ENCODE measurements at regions not wholly inside any gene's neighbourhood (a gene's known extent, or its start where the extent isn't known, plus 50 kb on each side); places are given as distances from the start of the nearest gene placed in this dataset.
"Not testable (repeated sequence)": the region's sequence is repeated elsewhere in the genome, so short reads cannot be mapped to it uniquely, and the experiment has no call there.

- Histone ChIP-seq H3K4me3 (ENCODE audit: low read depth in 1 of 3, low read length in 3 of 3) (no peak overlapping the region), H3K27me3 (ENCODE audit: control insufficient read depth in 3 of 3, insufficient read depth in 3 of 3, low read length in 3 of 3) (no peaks in the 10 kb centered on the region), H3K36me3 (ENCODE audit: control insufficient read depth in 3 of 3, insufficient read depth in 2 of 3, low read depth in 1 of 3, low read length in 3 of 3) (no peaks in the 10 kb centered on the region), H3K27ac (ENCODE audit: low read depth in 1 of 3, low read length in 2 of 3) (no peak overlapping the region), H3K4me1 (ENCODE audit: control insufficient read depth in 3 of 3, insufficient read depth in 2 of 3, low read depth in 1 of 3, low read length in 2 of 3) (no peaks in the 10 kb centered on the region), H3K9me3 (ENCODE audit: control insufficient read depth in 2 of 2, insufficient read depth in 1 of 2, low read depth in 1 of 2, low read length in 1 of 2) (no peaks in the 10 kb centered on the region)
- FAIRE-seq (no peak), DNase-seq (peak; percentile 7 to 29)
- WGBS, 3 donors = 38 to 55% (median 52%) methylated on average over 8 of the region's 8 CpGs
Observed at GRCh38 chr3:155995525-155996370, 124.6 kb upstream of the KCNAB1 start.

GRCh38 chr3:155996882-155997281, 123.5 kb upstream of the KCNAB1 start:
- no peaks in the 10 kb centered on the region for H3K36me3 ChIP-seq (ENCODE audit: control insufficient read depth in 3 of 3, insufficient read depth in 2 of 3, low read depth in 1 of 3, low read length in 3 of 3)
- H3K4me1 ChIP-seq (ENCODE audit: control insufficient read depth in 3 of 3, insufficient read depth in 2 of 3, low read depth in 1 of 3, low read length in 2 of 3) = no peaks in the 10 kb centered on the region
- H3K9me3 ChIP-seq (ENCODE audit: control insufficient read depth in 2 of 2, insufficient read depth in 1 of 2, low read depth in 1 of 2, low read length in 1 of 2) = no peaks in the 10 kb centered on the region
- H3K4me3 ChIP-seq (ENCODE audit: low read depth in 1 of 3, low read length in 3 of 3) = no peak overlapping the region
- DNase-seq (no peak), FAIRE-seq (no peak)
- H3K27me3 ChIP-seq (ENCODE audit: control insufficient read depth in 3 of 3, insufficient read depth in 3 of 3, low read length in 3 of 3) = no peaks in the 10 kb centered on the region
- no peak overlapping the region for H3K27ac ChIP-seq (ENCODE audit: low read depth in 1 of 3, low read length in 2 of 3)
- 85 to 96% (median 95%) methylated on average over 3 of the region's 3 CpGs for WGBS, 3 donors

- WGBS, 3 donors = 84 to 92% (median 89%) methylated on average over 3 of the region's 3 CpGs
Observed at GRCh38 chr3:155998173-155998572, 122.2 kb upstream of the KCNAB1 start.

GRCh38 chr3:156005736-156006135, 114.6 kb upstream of the KCNAB1 start:
- DNase-seq (peak in 1 of 2 donors; percentile 19), FAIRE-seq (no peak)
- Histone ChIP-seq H3K4me3 (ENCODE audit: low read depth in 1 of 3, low read length in 3 of 3) (no peak overlapping the region), H3K27ac (ENCODE audit: low read depth in 1 of 3, low read length in 2 of 3) (no peak overlapping the region), H3K4me1 (ENCODE audit: control insufficient read depth in 3 of 3, insufficient read depth in 2 of 3, low read depth in 1 of 3, low read length in 2 of 3) (peaks cover 0 to 9% (median 0%) of the 10 kb centered on the region in 3 donors), H3K9me3 (ENCODE audit: control insufficient read depth in 2 of 2, insufficient read depth in 1 of 2, low read depth in 1 of 2, low read length in 1 of 2) (no peaks in the 10 kb centered on the region), H3K27me3 (ENCODE audit: control insufficient read depth in 3 of 3, insufficient read depth in 3 of 3, low read length in 3 of 3) (no peaks in the 10 kb centered on the region), H3K36me3 (ENCODE audit: control insufficient read depth in 3 of 3, insufficient read depth in 2 of 3, low read depth in 1 of 3, low read length in 3 of 3) (no peaks in the 10 kb centered on the region)
- 23 to 40% (median 34%) methylated on average over 3 of the region's 3 CpGs for WGBS, 3 donors

More at GRCh38 chr3:155998173-155998572, 122.2 kb upstream of the KCNAB1 start:
- DNase-seq; H3K27ac ChIP-seq (ENCODE audit: low read depth in 1 of 3, low read length in 2 of 3); FAIRE-seq; H3K4me3 ChIP-seq (ENCODE audit: low read depth in 1 of 3, low read length in 3 of 3); H3K36me3 ChIP-seq (ENCODE audit: control insufficient read depth in 3 of 3, insufficient read depth in 2 of 3, low read depth in 1 of 3, low read length in 3 of 3); H3K9me3 ChIP-seq (ENCODE audit: control insufficient read depth in 2 of 2, insufficient read depth in 1 of 2, low read depth in 1 of 2, low read length in 1 of 2); H3K27me3 ChIP-seq (ENCODE audit: control insufficient read depth in 3 of 3, insufficient read depth in 3 of 3, low read length in 3 of 3); H3K4me1 ChIP-seq (ENCODE audit: control insufficient read depth in 3 of 3, insufficient read depth in 2 of 3, low read depth in 1 of 3, low read length in 2 of 3): not testable (repeated sequence)

GRCh38 chr3:156010829-156011228, 109.5 kb upstream of the KCNAB1 start:
- DNase-seq (peak; percentile 4 to 32), FAIRE-seq (no peak)
- H3K9me3 ChIP-seq (ENCODE audit: control insufficient read depth in 2 of 2, insufficient read depth in 1 of 2, low read depth in 1 of 2, low read length in 1 of 2) = no peaks in the 10 kb centered on the region

GRCh38 chr3:156014489-156014888, 105.9 kb upstream of the KCNAB1 start:
- DNase-seq (no peak), FAIRE-seq (no peak)
- H3K36me3 ChIP-seq (ENCODE audit: control insufficient read depth in 3 of 3, insufficient read depth in 2 of 3, low read depth in 1 of 3, low read length in 3 of 3) = no peaks in the 10 kb centered on the region
- no peaks in the 10 kb centered on the region for H3K27me3 ChIP-seq (ENCODE audit: control insufficient read depth in 3 of 3, insufficient read depth in 3 of 3, low read length in 3 of 3)
- WGBS, 3 donors = 58 to 73% (median 72%) methylated on average over 4 of the region's 4 CpGs
- no peak overlapping the region for H3K4me3 ChIP-seq (ENCODE audit: low read depth in 1 of 3, low read length in 3 of 3)
- no peaks in the 10 kb centered on the region for H3K9me3 ChIP-seq (ENCODE audit: control insufficient read depth in 2 of 2, insufficient read depth in 1 of 2, low read depth in 1 of 2, low read length in 1 of 2)
- H3K4me1 ChIP-seq (ENCODE audit: control insufficient read depth in 3 of 3, insufficient read depth in 2 of 3, low read depth in 1 of 3, low read length in 2 of 3) = no peaks in the 10 kb centered on the region
- H3K27ac ChIP-seq (ENCODE audit: low read depth in 1 of 3, low read length in 2 of 3) = no peak overlapping the region

More at GRCh38 chr3:156010829-156011228, 109.5 kb upstream of the KCNAB1 start:
- no peak overlapping the region for H3K4me3 ChIP-seq (ENCODE audit: low read depth in 1 of 3, low read length in 3 of 3)
- peaks cover 0 to 5% (median 0%) of the 10 kb centered on the region in 3 donors for H3K4me1 ChIP-seq (ENCODE audit: control insufficient read depth in 3 of 3, insufficient read depth in 2 of 3, low read depth in 1 of 3, low read length in 2 of 3)
- 39 to 44% (median 43%) methylated on average over 3 of the region's 3 CpGs for WGBS, 3 donors
- no peak overlapping the region for H3K27ac ChIP-seq (ENCODE audit: low read depth in 1 of 3, low read length in 2 of 3)
- H3K27me3 ChIP-seq (ENCODE audit: control insufficient read depth in 3 of 3, insufficient read depth in 3 of 3, low read length in 3 of 3) = no peaks in the 10 kb centered on the region
- no peaks in the 10 kb centered on the region for H3K36me3 ChIP-seq (ENCODE audit: control insufficient read depth in 3 of 3, insufficient read depth in 2 of 3, low read depth in 1 of 3, low read length in 3 of 3)

GRCh38 chr3:156016902-156017301, 103.5 kb upstream of the KCNAB1 start:
- no peak for DNase-seq
- Histone ChIP-seq H3K27ac (ENCODE audit: low read depth in 1 of 3, low read length in 2 of 3) (no peak overlapping the region), H3K4me3 (ENCODE audit: low read depth in 1 of 3, low read length in 3 of 3) (no peak overlapping the region), H3K27me3 (ENCODE audit: control insufficient read depth in 3 of 3, insufficient read depth in 3 of 3, low read length in 3 of 3) (no peaks in the 10 kb centered on the region), H3K4me1 (ENCODE audit: control insufficient read depth in 3 of 3, insufficient read depth in 2 of 3, low read depth in 1 of 3, low read length in 2 of 3) (no peaks in the 10 kb centered on the region), H3K36me3 (ENCODE audit: control insufficient read depth in 3 of 3, insufficient read depth in 2 of 3, low read depth in 1 of 3, low read length in 3 of 3) (no peaks in the 10 kb centered on the region), H3K9me3 (ENCODE audit: control insufficient read depth in 2 of 2, insufficient read depth in 1 of 2, low read depth in 1 of 2, low read length in 1 of 2) (no peaks in the 10 kb centered on the region)
- no peak for FAIRE-seq
- WGBS, 3 donors = 86 to 91% (median 89%) methylated on average over 4 of the region's 4 CpGs

- no peak for FAIRE-seq
- no peaks in the 10 kb centered on the region for H3K36me3 ChIP-seq (ENCODE audit: control insufficient read depth in 3 of 3, insufficient read depth in 2 of 3, low read depth in 1 of 3, low read length in 3 of 3)
- no peaks in the 10 kb centered on the region for H3K4me1 ChIP-seq (ENCODE audit: control insufficient read depth in 3 of 3, insufficient read depth in 2 of 3, low read depth in 1 of 3, low read length in 2 of 3)
- no peaks in the 10 kb centered on the region for H3K9me3 ChIP-seq (ENCODE audit: control insufficient read depth in 2 of 2, insufficient read depth in 1 of 2, low read depth in 1 of 2, low read length in 1 of 2)
- no peaks in the 10 kb centered on the region for H3K27me3 ChIP-seq (ENCODE audit: control insufficient read depth in 3 of 3, insufficient read depth in 3 of 3, low read length in 3 of 3)
- no peak for DNase-seq
- H3K4me3 ChIP-seq (ENCODE audit: low read depth in 1 of 3, low read length in 3 of 3) = no peak overlapping the region
- H3K27ac ChIP-seq (ENCODE audit: low read depth in 1 of 3, low read length in 2 of 3) = no peak overlapping the region
Observed at GRCh38 chr3:156017352-156018030, 102.9 kb upstream of the KCNAB1 start.

Data from small intestine (tissue), 7 donors.